RWPE1 (cell line): ENCODE measurements at regions not wholly inside any gene's neighbourhood (a gene's known extent, or its start where the extent isn't known, plus 50 kb on each side); places are given as distances from the start of the nearest gene placed in this dataset.
"Not testable (repeated sequence)": the region's sequence is repeated elsewhere in the genome, so short reads cannot be mapped to it uniquely, and the experiment has no call there.

ENCODE experiments used
- CTCF ChIA-PET: fragments of 350-600 bp; sonication (Branson Sonifier 250); formaldehyde crosslinking; extraction: SDS; loops from one replicate; lab custom pipeline; 2021; lab: Yijun Ruan, JAX
- POLR2A ChIA-PET: fragments of 400-600 bp; formaldehyde crosslinking; extraction: SDS; loops from one replicate; lab custom pipeline; 2020; ENCODE audit warnings: antibody characterized with exemption; ENCODE audit not compliant: low non-redundant PET; lab: Yijun Ruan, JAX
- DNase-seq: peaks from one replicate; pipeline ENCODE4 v3.0.0; 2012; ENCODE audit warnings: low spot score
- H3K27ac ChIP-seq: fragments of 450-650 bp; 2 replicates; pipeline ENCODE4 v1.5.1; 2017
- CTCF ChIP-seq: fragments of 450-650 bp; conservative IDR thresholded peaks from 2 replicates; pipeline ENCODE4 v1.5.1; 2017; ENCODE audit warnings: low read depth, mild to moderate bottlenecking

- H3K27ac ChIP-seq, DNase-seq, POLR2A ChIA-PET, CTCF ChIA-PET: not testable (repeated sequence)
Measured at GRCh38 chr2:55124682-55125081, 74.4 kb upstream of the RTN4 start.

DNA sequence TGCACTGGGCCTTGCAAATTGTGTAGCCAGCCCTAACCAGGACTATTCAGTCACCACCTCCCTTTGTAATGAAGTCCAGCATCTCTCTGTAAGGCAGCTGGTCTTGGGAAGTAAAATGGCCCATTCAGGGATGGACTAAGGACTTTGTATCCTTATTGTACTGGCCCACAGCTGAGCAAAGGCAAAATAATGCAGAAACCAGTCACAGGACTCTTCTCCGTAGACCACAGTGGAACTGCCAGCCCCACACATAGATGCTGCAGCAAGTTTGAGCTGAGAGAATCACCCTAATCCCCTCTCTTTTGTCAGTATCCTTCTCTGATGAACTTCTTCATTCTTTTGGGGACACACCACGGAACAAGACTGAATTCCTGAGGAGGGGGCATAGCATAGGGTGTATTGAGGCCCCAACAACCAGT lies 73.6 kb upstream of the RTN4 start:
- H3K27ac ChIP-seq, result no peak overlapping the region
- no peak for DNase-seq
- ChIA-PET CTCF (interaction anchor here (0.5 to 1.0 kb wide), 3 partner anchors 14 to 75 kb away, joined by 3 to 5 read pairs (median 4); no protein-coding TSS in a partner anchor), POLR2A (no interaction called here)
- TF ChIP-seq CTCF, result no peak

GRCh38 chr2:55120634-55121359 lies 70.5 kb upstream of the RTN4 start:
- CTCF ChIA-PET, result interaction anchor here (0.6 kb wide), 1 partner anchor 50 kb away, joined by 3 read pairs; no protein-coding TSS in a partner anchor
- no peak overlapping the region for H3K27ac ChIP-seq
- POLR2A ChIA-PET, result no interaction called here
- no peak for DNase-seq
- no peak for TF ChIP-seq CTCF

GRCh38 chr2:55119711-55120487 lies 69.6 kb upstream of the RTN4 start:
- ChIA-PET POLR2A (no interaction called here), CTCF (interaction anchor here (0.6 kb wide), 1 partner anchor 96 kb away, joined by 4 read pairs; no protein-coding TSS in a partner anchor)
- TF ChIP-seq CTCF, result no peak
- no peak for DNase-seq
- no peak overlapping the region for H3K27ac ChIP-seq

GRCh38 chr2:55118643-55119083 lies 68.4 kb upstream of the RTN4 start:
- ChIA-PET CTCF (interaction anchor here (0.6 kb wide), 1 partner anchor 50 kb away, joined by 3 read pairs; no protein-coding TSS in a partner anchor), POLR2A (no interaction called here)
- no peak for DNase-seq
- no peak overlapping the region for H3K27ac ChIP-seq
- TF ChIP-seq CTCF, result no peak

DNA sequence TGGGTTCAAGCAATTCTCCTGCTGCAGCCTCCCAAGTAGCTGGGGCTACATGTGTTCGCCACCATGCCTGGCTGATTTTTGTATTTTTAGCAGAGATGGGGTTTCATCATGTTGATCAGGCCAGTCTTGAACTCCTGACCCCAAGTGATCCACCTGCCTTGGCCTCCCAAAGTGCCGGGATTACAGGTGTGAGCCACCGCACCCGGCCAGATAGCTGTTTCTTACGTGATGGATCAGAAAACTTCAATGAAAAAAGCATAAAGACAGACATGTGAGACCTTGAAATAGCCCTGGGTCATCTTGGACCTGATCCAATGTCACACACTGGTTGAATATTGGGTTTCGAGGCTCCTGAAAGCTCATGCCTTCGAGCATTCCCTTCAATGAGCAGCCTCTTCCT lies 66.7 kb upstream of the RTN4 start:
- ChIA-PET POLR2A (no interaction called here), CTCF (interaction anchor here (0.7 kb wide), 1 partner anchor 110 kb away, joined by 4 read pairs; no protein-coding TSS in a partner anchor)
- no peak for TF ChIP-seq CTCF
- no peak for DNase-seq
- H3K27ac ChIP-seq, result no peak overlapping the region

DNA sequence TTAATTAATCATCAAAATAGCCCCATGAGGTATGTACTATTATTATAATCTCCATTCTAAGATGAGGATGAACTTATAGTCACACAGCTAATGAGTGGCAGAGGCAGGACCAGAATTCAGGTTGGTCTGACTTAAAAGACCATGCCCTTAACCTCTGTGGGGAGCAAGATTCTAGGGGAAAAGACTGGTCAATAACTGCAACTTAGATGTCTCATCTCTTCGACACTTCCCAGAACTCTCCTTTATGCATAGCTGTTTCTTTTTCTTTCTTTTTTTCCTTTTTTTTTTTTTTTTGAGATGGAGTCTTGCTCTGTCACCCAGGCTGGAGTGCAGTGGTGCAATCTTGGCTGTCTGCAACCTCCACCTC lies 66.3 kb upstream of the RTN4 start:
- no peak overlapping the region for H3K27ac ChIP-seq
- ChIA-PET CTCF (no interaction called here), POLR2A (no interaction called here)
- no peak for TF ChIP-seq CTCF
- no peak for DNase-seq
